ENCODE measurements at regions not wholly inside any gene's neighbourhood (a gene's known extent, or its start where the extent isn't known, plus 50 kb on each side); places are given as distances from the start of the nearest gene placed in this dataset.
"Not testable (repeated sequence)": the region's sequence is repeated elsewhere in the genome, so short reads cannot be mapped to it uniquely, and the experiment has no call there.

DNA sequence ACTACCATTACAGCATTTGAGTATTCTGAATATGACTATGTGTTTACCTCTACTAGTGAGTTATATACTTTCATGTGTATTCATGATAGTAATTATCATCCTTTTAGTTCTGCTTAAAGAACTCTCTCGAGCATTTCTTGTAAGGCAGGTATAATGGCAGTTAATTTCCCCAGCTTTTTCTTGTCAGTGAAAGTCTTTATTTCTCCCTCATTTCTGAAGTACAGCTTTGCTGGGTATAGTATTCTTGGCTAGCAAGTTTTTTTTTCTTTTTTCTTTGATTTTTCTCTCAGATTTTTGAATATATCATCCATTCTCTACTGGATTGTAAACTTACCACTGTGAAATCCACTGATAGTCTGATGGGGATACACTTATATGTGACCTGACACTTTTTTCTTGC is 165.9 kb upstream of the ARHGAP5 start:
- no peak for DNase-seq

DNA sequence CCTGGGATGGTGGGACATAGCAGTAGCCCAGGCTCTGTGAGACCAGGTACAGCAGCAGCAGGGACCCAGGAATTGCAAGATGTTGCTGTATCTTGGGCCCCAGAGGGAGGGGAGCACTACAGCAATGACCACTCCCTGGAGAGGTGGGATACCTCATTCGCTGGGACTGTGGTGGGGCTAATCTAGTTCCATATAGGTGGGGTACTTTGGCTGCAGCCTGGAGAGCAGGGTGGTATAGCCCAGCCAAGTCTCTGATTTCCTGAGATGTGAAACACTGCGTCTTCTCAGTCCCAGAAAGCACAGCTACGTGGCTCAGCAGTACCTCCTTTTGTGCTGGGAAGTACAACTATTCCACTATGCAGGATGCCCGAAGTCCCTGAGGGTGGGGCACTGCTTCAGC is 163.7 kb upstream of the ARHGAP5 start:
- DNase-seq = no peak

DNA sequence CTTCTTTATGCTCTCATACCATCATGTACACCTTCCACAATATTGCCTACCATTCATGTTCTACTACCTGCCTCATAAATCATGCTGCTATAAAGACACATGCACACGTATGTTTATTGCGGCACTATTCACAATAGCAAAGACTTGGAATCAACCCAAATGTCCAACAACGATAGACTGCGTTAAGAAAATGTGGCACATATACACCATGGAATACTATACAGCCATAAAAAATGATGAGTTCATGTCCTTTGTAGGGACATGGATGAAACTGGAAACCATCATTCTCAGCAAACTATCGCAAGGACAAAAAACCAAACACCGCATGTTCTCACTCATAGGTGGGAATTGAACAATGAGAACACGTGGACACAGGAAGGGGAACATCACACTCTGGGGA is 158.8 kb upstream of the ARHGAP5 start:
- not testable (repeated sequence) for DNase-seq

DNA sequence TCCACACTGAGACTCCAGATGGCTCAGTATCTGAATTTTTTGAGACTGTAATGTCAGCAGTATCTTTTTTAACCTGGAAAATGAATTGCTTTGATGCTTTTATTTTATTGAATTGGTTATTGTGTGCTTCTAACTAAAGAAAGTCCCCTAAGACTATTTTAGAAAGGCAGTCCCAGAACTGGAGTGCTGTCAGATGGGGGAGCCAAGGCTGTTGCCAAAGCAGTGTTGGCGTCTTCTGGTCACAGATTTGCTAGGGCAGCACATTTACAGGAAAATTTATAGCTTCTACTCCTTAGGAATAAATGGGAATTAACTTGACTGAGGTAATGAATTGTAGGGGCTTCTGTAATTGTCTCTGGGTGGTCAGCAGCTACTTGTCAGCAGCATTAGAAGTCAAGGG is 157.1 kb upstream of the ARHGAP5 start:
- DNase-seq = no peak

DNA sequence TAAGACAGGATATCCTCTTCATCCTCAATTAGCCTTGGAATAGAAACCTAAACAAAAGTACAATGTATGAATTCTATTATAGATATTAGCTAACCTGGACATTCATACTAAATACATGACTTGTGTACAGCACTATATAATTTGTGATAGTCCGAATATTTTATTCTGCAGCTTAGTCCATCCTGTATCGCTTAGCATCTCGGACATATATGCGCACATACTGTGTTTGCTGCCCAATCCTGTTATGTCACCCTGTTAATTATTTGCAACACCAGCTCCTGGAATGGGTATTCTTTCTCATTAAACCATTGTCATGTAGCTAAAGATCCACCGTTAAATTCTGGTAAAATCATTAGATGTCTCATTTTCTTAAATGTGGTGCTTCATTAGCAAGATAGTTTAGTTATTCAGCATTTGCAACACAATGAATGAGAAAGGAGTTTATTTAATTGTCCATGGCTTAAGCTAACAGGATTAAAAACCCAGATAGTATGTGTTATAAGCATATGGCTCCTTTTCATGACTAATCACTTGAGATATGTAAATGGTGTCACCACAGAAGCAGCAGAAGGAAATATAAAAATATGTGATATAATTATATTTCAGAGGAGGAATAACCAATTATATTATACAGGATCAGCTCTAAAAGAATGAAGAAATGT is 156.0 kb upstream of the ARHGAP5 start:
- DNase-seq = no peak

DNA sequence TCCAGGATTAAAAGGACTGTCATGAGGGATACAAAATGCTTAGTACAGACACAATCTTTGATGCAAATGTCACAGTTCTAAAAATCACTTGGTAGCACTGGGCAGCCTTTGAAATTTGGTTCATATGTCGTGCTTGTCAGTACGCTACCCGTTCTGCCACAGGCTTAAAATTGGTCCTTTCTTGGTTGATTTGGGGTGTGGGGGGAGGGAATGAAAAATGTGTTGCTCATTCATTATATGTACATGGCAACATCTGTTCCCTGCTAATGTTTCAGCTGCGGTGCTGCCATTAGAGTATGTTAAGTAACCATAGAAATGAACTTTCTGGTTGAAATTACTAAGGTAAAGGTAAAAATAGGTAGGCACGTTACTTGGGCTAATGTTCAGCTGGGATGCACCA is 155.4 kb upstream of the ARHGAP5 start:
- DNase-seq = no peak

DNA sequence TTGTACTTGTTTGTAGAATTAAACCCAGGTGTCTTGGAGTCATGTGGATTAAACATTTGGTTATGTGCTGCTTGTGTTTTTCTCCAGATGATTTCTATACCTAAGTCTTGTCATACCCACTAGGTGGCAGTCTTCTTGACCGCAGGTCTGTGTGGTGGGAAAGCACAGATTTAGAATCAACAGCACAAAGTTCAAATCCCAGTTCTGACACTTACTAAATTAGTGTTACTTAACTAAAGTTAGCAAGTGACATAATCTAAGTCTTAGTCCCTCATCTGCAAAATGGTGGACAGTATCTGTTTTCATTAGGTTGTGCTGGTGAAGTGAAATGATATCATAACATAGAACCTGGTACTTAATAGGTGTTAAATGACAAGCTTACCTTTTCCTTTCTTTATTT is 151.0 kb upstream of the ARHGAP5 start:
- DNase-seq = peak; percentile 28 to 78

DNA sequence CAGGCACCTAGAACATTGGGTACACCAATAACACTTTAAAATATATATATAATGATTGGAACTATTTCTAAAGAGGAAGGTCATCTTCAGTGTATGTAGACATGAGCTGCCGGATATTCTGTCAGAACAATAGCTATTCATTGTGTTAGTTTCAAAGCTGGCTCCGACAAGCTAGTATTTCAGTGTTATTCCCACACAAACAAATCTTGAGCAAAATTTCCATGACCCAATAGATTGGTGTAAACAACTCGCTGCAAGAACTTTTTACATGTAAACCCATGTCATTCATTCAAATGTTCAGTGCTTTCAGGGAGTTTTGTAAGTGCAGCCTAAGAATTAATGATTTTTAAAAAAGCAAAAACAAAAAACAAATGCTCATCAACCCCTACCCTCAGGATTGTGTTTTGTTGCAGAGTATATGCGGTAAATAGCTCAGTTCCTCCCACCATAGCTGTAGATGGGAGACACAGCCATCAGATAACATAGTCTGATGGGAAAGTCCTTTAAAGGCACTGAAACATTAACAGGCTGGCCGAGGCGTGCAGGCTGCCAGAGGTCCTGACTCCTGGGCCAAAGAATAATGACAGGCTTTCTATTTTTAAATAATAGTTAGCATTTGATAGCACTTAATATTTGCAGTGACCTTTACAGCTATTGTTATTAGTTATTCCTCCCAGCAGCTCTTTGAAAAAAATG is 150.3 kb upstream of the ARHGAP5 start:
- DNase-seq = no peak

DNA sequence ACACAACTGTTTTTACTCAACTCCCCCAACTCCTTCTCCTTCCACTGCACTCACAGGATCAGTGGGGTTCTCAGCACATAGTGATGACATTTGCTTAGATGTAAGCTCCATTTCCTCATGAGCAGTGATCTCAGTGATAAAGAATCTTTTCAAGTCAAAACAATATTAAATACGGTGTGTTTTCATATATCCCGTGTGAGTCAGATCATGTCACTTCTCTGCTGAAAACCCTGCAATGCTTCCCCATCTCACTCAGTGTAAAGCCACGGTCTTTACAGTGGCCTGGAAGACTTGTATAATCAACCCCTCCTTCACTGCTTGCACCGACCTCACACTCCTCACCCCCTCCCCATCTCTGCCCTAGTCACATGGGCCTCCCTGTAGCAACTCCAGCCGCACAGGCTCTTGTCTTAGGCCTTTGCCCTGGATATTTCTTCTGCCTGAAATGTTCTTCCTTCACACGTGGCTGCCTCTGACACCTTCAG is 149.7 kb upstream of the ARHGAP5 start:
- no peak for DNase-seq

DNA sequence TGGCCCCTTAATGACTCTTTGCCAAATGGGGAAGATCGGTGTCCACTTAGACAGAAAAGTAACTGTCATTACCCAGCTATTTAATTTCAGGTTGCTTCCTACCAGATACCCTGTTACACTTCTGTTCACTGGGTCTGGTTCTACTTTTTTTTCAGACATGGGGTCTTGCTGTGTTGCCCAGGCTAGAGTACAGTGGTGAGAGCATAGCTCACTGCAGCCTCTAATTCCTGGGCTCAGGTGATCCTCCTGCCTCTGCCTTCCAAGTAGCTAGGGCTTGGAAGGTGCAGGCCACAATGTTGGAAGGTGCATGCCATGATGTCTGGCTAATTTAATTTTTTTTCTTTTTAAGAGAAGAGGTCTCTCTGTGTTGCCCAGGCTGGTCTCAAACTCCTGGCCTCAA is 147.0 kb upstream of the ARHGAP5 start:
- DNase-seq = no peak

DNA sequence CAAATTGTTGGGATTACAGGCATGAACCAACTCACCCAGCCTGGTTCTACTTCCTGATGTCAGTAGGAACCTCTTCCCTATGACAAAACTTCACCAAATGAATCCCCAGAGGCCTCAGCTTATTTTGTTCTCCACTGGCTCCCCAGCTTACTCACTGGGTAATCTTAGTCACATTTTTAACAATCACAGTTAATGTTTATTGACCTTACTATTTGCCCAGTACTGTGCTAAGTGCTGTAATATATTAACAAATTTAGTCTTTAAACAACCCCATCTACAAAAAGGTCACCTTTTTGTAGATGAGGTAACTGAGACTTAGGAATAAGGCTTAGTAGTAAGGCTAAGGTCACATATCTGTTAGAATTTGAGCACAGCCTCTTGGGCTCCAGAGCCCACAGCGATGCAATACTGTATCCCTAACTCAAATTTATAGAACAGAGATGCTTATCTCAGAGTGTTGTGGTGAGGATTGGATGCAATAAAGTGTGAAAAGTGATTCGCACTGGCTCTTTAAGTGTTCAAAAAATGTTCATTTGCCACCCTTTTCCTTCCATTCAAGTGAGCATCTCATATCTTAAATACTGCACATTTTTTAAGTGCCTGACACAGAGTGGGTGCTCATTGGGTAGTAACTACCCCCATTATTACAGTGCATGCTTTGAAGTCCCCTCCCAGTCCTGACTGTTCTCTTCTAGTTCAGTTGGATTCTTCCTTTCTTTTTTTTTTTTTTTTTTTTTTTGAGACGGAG is 146.4 kb upstream of the ARHGAP5 start:
- no peak for DNase-seq

DNA sequence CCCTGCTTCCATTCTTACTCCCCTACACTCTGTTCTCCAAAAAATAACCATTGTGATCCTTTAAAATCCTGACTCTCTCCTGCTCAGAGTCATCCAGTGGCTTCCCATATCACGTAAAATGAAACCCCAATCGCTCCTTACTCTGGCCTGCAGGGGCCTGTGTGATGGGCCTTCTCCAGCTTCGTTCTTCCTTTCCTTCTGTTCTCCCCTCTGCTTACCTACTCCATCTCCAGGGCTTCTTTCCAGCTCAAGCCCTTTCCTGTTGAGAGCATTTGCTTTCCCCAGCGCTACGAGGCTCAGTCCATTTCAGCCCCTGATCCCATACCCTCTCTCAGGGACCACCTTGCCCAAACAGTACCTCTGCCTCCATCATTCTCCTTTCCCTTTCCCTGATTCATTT is 144.4 kb upstream of the ARHGAP5 start:
- DNase-seq = no peak

DNA sequence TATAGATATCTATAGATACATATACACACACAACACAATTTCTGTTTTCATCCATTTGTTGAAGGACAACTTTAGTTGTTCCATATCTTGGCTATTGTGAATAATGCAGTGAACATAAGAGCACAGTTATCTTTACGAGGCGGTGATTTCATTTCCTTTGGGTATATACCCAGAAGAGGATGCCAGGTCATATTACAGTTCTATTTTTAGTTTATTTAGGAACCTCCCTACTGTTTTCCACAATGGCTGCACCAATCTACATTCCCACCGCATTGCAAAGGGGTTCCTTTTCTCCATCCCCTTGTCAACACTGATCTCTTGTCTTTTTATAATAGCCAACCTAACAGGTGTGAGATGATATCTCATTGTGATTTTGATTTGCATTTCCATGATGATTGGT is 143.4 kb upstream of the ARHGAP5 start:
- DNase-seq = no peak

DNA sequence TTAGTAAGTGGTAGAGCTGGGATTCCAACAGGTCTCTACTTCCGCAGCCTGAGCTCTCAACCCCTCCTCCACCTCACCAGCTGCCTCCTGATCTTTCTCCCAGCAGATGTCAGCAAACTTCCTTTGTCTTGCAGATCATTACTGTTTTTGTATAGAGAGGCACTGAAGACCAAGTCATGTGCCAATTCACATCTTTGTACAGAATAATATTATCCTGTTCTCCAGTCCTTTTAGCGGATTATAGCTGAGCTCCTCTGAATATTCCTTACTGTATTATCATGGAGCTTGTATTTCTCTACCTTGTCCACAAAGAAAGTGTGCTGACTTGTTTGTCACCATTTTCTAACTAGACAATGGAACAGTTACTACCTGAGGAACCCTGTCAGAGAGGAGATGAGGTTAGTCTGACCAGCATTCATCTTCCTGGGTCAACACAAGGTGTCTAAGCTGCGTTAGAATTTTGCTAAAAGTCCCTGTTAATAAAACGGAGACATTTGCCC is 142.3 kb upstream of the ARHGAP5 start:
- peak; percentile 82 to 86 for DNase-seq

DNA sequence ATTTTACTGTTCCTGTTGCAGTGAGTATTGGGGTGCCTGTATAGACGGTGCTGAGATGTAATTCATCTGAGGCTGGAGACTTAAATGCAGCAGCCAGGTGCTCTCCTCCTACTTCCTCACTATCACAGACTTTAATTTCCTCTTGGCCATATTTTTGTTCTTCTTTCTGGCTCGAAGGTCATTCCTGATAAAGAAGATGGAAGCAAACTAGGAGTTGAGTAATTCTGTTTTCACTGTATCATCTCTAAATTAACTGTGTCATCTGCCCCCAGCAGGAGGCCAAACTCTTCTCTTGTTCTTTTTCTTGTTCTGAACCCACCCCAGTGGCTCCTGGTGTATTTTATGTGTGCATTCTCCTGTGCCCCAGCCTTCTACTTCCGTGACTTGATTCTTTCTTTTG is 141.7 kb upstream of the ARHGAP5 start:
- no peak for DNase-seq

DNA sequence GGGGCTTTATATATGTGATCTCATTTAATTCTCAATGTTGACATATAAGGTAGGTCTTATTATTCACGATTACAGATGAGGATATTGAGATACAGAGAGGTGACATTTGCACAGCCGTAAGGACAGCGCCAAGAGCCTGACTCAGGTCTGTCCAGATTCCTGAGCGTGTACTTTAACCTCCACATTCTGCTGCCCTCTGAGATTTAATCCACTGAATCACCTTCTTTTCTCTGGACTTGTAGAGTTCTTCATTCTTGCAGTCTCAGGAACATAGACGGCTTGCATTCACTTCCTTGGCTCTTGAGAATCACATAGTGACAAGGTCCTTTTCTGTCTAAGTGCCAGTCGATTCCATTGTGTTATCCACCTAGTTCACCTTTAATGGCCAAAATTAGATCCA is 141.0 kb upstream of the ARHGAP5 start:
- no peak for DNase-seq

DNA sequence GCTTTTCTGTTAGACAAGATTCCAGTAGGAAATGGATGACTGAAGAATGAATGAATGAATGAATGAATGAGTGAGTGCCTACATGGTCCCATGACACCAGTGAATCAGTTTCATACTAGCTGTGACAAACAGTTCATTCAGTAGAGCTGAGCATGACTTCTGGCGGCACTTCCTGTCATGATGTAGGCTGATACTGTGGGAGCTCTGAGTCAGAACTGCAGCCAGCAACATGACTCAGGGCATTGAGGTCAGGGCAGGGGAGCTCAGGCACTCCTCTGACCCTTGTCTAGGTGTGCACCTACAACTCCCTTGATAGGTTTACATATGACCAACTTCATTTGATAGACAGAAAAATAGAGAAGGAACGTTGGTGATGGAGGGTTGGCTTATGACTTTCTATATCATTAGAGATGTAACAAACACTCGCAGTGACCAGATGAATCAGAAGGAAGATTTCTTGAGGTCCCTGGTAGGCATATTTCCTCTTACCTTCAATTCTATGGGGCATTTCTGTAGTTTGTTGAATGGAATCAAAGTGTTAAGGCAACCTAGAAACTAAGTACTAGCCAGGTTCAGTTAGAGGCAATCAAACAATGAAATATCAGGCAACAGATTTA is 139.3 kb upstream of the ARHGAP5 start:
- DNase-seq = peak; percentile 43 to 71

DNA sequence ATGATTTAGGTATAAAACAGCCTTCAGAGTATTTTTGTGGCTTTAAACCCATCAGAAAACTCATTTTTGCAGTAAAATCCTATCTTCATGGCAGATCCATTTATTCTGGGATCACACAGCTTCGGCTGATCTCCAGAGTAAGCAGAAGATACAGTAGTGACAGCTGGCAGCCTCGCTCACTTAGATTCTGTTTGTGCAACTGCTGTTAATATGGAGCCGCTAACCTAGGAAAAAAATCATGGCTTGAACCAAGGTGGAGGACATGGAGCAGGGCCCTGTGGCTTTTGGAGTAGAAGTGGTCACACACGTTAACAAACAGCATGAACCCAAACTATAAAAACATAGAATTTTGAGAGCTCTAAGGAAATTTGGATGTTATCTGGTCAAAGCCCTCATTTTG is 137.2 kb upstream of the ARHGAP5 start:
- DNase-seq = peak; percentile 70 to 85

DNA sequence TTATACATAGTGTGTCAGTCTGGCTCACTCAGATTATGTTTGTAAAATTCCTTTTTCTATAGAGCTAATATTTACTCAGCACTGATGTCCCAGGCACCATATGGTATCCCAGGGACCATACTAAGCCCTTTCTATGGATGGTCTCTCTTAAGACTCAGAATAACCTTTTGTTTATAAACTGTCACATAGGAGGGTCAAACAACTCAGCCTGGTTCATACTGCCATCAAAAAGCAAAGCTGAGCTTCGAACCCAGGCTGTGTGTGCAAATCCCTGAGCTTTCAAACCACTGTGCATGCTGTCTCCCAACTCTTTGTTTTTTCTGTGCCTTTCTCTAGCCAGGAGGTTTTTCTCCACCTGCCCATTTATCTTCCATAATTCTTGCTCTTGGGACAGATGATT is 135.6 kb upstream of the ARHGAP5 start:
- no peak for DNase-seq

DNA sequence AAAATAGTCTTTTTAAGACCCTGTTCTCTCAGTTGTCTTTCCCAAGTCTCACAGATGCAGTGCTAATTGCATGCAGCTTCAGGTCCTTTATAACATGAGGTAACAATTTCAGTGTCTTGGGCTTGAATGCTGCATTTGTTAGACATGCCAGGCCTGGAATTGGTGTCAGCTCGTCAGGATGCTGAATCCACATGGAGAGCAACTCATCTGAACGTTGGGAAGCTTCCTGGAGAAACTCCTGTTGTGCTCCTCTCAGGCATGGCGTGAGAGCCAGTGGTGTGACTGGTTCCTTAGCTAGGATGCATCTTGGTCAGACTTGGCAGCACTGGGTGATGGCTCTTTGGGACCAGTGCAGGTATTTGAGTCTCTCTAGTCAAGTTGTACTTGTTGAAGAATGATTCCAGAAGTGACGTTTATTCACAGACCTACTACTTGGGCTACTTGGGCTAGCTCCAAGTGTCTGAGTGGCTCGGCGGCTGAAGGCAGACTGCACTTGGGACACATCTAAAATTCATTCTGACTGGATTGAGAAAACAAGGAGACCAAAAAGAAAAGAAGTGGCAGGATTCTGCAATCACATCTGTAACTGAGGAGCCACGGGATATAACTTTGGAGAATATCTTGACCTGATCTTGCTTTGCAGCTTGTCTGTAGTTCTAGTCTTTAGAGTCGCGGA is 134.8 kb upstream of the ARHGAP5 start:
- no peak for DNase-seq

DNA sequence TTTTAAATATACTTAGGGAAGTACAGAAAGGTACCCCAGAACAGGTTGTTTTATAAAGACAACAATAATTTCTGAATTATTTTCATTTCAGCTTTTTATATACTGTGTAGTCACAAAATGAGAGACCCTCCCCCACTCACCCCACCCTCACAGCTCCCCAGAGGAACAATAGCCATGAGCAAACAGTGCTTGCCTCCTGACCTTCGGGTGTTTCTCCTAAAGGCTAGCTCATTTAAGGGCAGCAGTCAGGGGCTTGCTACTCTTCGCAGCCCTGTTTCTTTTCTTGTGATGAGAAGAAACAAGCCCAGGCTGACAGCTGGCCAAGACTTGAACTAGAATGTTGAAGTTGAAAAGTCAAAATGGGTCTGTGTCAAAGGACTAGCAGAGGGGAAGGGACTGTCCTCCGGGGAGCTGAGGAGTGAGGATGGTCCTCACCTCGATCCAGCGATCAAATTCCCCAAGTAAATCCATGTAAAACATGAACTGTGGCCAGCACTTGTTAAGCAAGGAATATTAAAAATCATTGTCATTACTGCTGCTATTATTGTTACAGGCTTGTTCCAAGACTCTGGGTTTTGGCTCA is 133.8 kb upstream of the ARHGAP5 start:
- no peak for DNase-seq

DNA sequence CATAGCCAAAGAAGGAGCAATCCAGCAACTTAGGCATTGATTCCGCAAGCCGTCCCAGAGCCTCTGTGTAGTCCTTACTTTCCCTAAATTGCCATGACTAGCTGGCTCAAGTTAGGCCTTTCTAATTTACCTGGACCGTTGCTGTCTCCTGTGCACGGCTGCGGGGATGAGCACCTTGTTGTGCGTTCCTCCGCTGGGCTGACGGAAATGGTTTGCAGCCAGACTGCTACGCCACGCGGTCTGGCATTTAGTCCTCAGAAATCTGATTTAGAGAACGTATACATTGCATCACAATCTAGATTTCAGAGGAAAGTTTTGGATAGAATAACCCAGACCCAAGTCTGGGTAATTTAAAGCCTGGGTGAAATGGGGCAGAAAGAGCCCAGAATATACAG is 133.2 kb upstream of the ARHGAP5 start:
- DNase-seq = no peak

All from SHP77 (cell line).